AG04450 (cell line): ENCODE measurements at regions not wholly inside any gene's neighbourhood (a gene's known extent, or its start where the extent isn't known, plus 50 kb on each side); places are given as distances from the start of the nearest gene placed in this dataset.
"Not testable (repeated sequence)": the region's sequence is repeated elsewhere in the genome, so short reads cannot be mapped to it uniquely, and the experiment has no call there.

Experiments used
- CTCF ChIA-PET: fragments of 300-600, 350-600 bp; formaldehyde crosslinking; extraction: SDS; loops from one replicate; lab custom pipeline; 2022; ENCODE audit warnings: antibody characterized with exemption, inconsistent platforms; lab: Charles Lee
- POLR2A ChIA-PET: fragments of 350-600 bp; formaldehyde crosslinking; extraction: SDS; loops from one replicate; lab custom pipeline; 2021; ENCODE audit warnings: antibody characterized with exemption, inconsistent platforms; lab: Yijun Ruan, JAX
- DNase-seq: peaks from one replicate; pipeline ENCODE4 v3.0.0-alpha.2; 2011; ENCODE audit warnings: low read depth, low spot score
- H3K27ac ChIP-seq: one replicate; pipeline ENCODE4 v1.5.1; 2012; ENCODE audit warnings: low read depth, low read length, control low read depth
- H3K27me3 ChIP-seq: one replicate; pipeline ENCODE4 v1.6.0; 2012; ENCODE audit warnings: low read length; ENCODE audit not compliant: control insufficient read depth, insufficient read depth
- H3K4me3 ChIP-seq: 2 replicates; pipeline ENCODE4 v1.5.1; 2011; ENCODE audit warnings: mild to moderate bottlenecking, low read depth, low read length, control low read depth
- H3K9me3 ChIP-seq: 2 replicates; pipeline ENCODE4 v1.5.1; 2012; ENCODE audit warnings: low read length; ENCODE audit not compliant: control insufficient read depth, insufficient read depth
- CTCF ChIP-seq: IDR thresholded peaks from 2 replicates; pipeline ENCODE4 v1.5.1; 2011; ENCODE audit warnings: low read depth, low read length, control low read depth, inconsistent platforms

GRCh38 chr6:100300221-100300736, 164.4 kb downstream of the SIM1 start:
- H3K4me3 ChIP-seq = no peak overlapping the region
- no peak for TF ChIP-seq CTCF
- ChIA-PET CTCF (no interaction called here), POLR2A (no interaction called here)
- peak; percentile 72 for DNase-seq
- H3K27me3 ChIP-seq = no peaks in the 10 kb centered on the region
- H3K9me3 ChIP-seq = no peaks in the 10 kb centered on the region
- H3K27ac ChIP-seq = peak overlapping the region; percentile 67

- H3K4me3 ChIP-seq = no peak overlapping the region
- CTCF ChIA-PET = interaction anchor here (1.1 kb wide), 1 partner anchor 13 kb away, joined by 3 read pairs; no protein-coding TSS in a partner anchor
Measured at GRCh38 chr6:100296810-100297544, 167.7 kb downstream of the SIM1 start.

GRCh38 chr6:100295172-100295571, 169.5 kb downstream of the SIM1 start:
- CTCF ChIA-PET, POLR2A ChIA-PET, H3K27me3 ChIP-seq, H3K4me3 ChIP-seq, H3K27ac ChIP-seq, H3K9me3 ChIP-seq, DNase-seq: not testable (repeated sequence)

More at GRCh38 chr6:100296810-100297544, 167.7 kb downstream of the SIM1 start:
- POLR2A ChIA-PET = no interaction called here
- Histone ChIP-seq H3K9me3 (no peaks in the 10 kb centered on the region), H3K27me3 (no peaks in the 10 kb centered on the region), H3K27ac (no peak overlapping the region)
- DNase-seq = peak; percentile 41
- no peak for TF ChIP-seq CTCF

- no peak for TF ChIP-seq CTCF
- CTCF ChIA-PET = no interaction called here
- POLR2A ChIA-PET = no interaction called here
- no peak for DNase-seq
- H3K27me3 ChIP-seq = no peaks in the 10 kb centered on the region
- no peak overlapping the region for H3K27ac ChIP-seq
- H3K9me3 ChIP-seq = no peaks in the 10 kb centered on the region
- H3K4me3 ChIP-seq = no peak overlapping the region
Measured at GRCh38 chr6:100289285-100289684, 175.4 kb downstream of the SIM1 start.

- no peak for TF ChIP-seq CTCF
- Histone ChIP-seq H3K4me3 (no peak overlapping the region), H3K9me3 (no peaks in the 10 kb centered on the region), H3K27ac (no peak overlapping the region), H3K27me3 (no peaks in the 10 kb centered on the region)
- DNase-seq = no peak
- ChIA-PET CTCF (interaction anchor here (0.6 kb wide), 1 partner anchor 18 kb away, joined by 3 read pairs; no protein-coding TSS in a partner anchor), POLR2A (no interaction called here)
Measured at GRCh38 chr6:100288311-100288710, 176.4 kb downstream of the SIM1 start.
